Endothelial cell of umbilical vein (primary cell): ENCODE measurements at regions not wholly inside any gene's neighbourhood (a gene's known extent, or its start where the extent isn't known, plus 50 kb on each side); places are given as distances from the start of the nearest gene placed in this dataset.

ENCODE experiments used
- BruUV-seq: library from RNA; stranded (reverse); fragments of 400-500 nt; replicated peaks from 2 replicates; lab custom pipeline; 2021; lab: Mats Ljungman, UMichigan
- CTCF ChIA-PET: fragments of 300-600, 350-600 bp; sonication (Branson Sonifier 250); formaldehyde crosslinking; loops from one replicate; lab custom pipeline; 2021; ENCODE audit warnings: antibody characterized with exemption, inconsistent platforms; lab: Charles Lee
- POLR2A ChIA-PET: fragments of 300-600, 350-600 bp; sonication (Branson Sonifier 250); formaldehyde crosslinking; loops from one replicate; lab custom pipeline; 2021; ENCODE audit warnings: antibody characterized with exemption, inconsistent platforms; lab: Charles Lee
- DNase-seq: peaks from one replicate; pipeline ENCODE4 v3.0.0-alpha.2; 2011; ENCODE audit warnings: low read depth, low spot score
- FAIRE-seq: peaks from 2 replicates; lab custom pipeline; 2011; peaks lifted over from hg19 to GRCh38; lab: Jason Lieb, UNC
- H2AFZ ChIP-seq: 2 replicates; pipeline ENCODE4 v1.6.0; 2012; ENCODE audit warnings: low read depth, low read length, control low read depth, inconsistent platforms
- H3K27ac ChIP-seq: 2 replicates; pipeline ENCODE4 v1.5.1; 2011; ENCODE audit warnings: low read depth, mild to moderate bottlenecking, control low read depth, low read length, moderate library complexity; ENCODE audit not compliant: insufficient read depth
- H3K27me3 ChIP-seq, 2 experiments: 2 replicates each; pipeline versions ENCODE4 v1.6.0 to v1.6.1; 2011; ENCODE audit warnings: low read length in 2 of 2, mixed read lengths in 1 of 2; ENCODE audit not compliant: control insufficient read depth in 2 of 2, insufficient read depth in 2 of 2
- H3K36me3 ChIP-seq, 2 experiments: 2 replicates in 1 of 2; 3 replicates in 1 of 2; pipeline ENCODE4 v1.5.1; 2011; ENCODE audit warnings: low read length in 2 of 2, mild to moderate bottlenecking in 1 of 2, moderate library complexity in 1 of 2; ENCODE audit not compliant: control insufficient read depth in 2 of 2, insufficient read depth in 2 of 2; ENCODE audit errors: extremely low read depth in 1 of 2
- H3K4me1 ChIP-seq: 3 replicates; pipeline ENCODE4 v1.5.1; 2011; ENCODE audit warnings: mild to moderate bottlenecking, low read length; ENCODE audit not compliant: control insufficient read depth, insufficient read depth; ENCODE audit errors: extremely low read depth
- H3K4me2 ChIP-seq: 2 replicates; pipeline ENCODE4 v1.6.1; 2011; ENCODE audit warnings: low read length, control low read depth, mixed read lengths; ENCODE audit not compliant: insufficient read depth
- H3K4me3 ChIP-seq, 3 experiments: fragments of 200-600 bp in 1 of 3; sonication (generic), shearing (Covaris generic) in 1 of 3; replicated peaks in 1 of 3; 2 replicates each; pipeline ENCODE4 v1.5.1; 2011 to 2016; ENCODE audit warnings: control low read depth in 3 of 3, low read length in 3 of 3, mild to moderate bottlenecking in 2 of 3, inconsistent platforms in 1 of 3, low read depth in 1 of 3, moderate library complexity in 1 of 3; ENCODE audit not compliant: insufficient read depth in 1 of 3
- H3K79me2 ChIP-seq: 2 replicates; pipeline ENCODE4 v1.6.0; 2012; ENCODE audit warnings: low read length, inconsistent platforms; ENCODE audit not compliant: control insufficient read depth, insufficient read depth
- H3K9ac ChIP-seq: replicated peaks from 2 replicates; pipeline ENCODE3; 2011; ENCODE audit warnings: low read length, control low read depth; ENCODE audit not compliant: insufficient read depth; ENCODE audit errors: extremely low read depth
- H3K9me1 ChIP-seq: replicated peaks from 3 replicates; pipeline ENCODE4 v1.6.0; 2011; ENCODE audit warnings: mild to moderate bottlenecking, low read length; ENCODE audit not compliant: control insufficient read depth, insufficient read depth; ENCODE audit errors: extremely low read depth
- H3K9me3 ChIP-seq: replicated peaks from 2 replicates; pipeline ENCODE4 v1.5.1; 2012; ENCODE audit warnings: low read length, inconsistent platforms; ENCODE audit not compliant: control insufficient read depth, insufficient read depth
- H4K20me1 ChIP-seq: replicated peaks from 2 replicates; pipeline ENCODE3; 2011; ENCODE audit warnings: mild to moderate bottlenecking, low read length; ENCODE audit not compliant: control insufficient read depth, insufficient read depth; ENCODE audit errors: extremely low read depth
- EZH2 ChIP-seq: IDR thresholded peaks from 2 replicates; pipeline ENCODE4 v1.6.1; 2012; ENCODE audit warnings: borderline replicate concordance, low read depth, mild to moderate bottlenecking, moderate library complexity, low read length, inconsistent platforms; ENCODE audit not compliant: severe bottlenecking
- FOS ChIP-seq: IDR thresholded peaks from 2 replicates; pipeline ENCODE4 v1.6.1; 2011; ENCODE audit warnings: mild to moderate bottlenecking, low read length, moderate library complexity, borderline replicate concordance; ENCODE audit not compliant: insufficient read depth
- GATA2 ChIP-seq: IDR thresholded peaks from 2 replicates; pipeline ENCODE4 v1.7.0; 2011; ENCODE audit warnings: low read depth, mild to moderate bottlenecking, moderate library complexity, mixed read lengths, low read length; ENCODE audit not compliant: insufficient read length, insufficient read depth
- JUN ChIP-seq: IDR thresholded peaks from 2 replicates; pipeline ENCODE4 v1.6.1; 2011; ENCODE audit warnings: borderline replicate concordance, low read depth; ENCODE audit not compliant: insufficient read length, insufficient read depth
- MYC ChIP-seq: IDR thresholded peaks from one replicate; pipeline ENCODE4 v1.6.1; 2011; ENCODE audit warnings: mild to moderate bottlenecking, low read depth, low read length
- POLR2A ChIP-seq: IDR thresholded peaks from 2 replicates; pipeline ENCODE4 v1.6.1; 2012; ENCODE audit warnings: low read depth, mild to moderate bottlenecking, control low read depth, low read length
- POLR2AphosphoS5 ChIP-seq: IDR thresholded peaks from 2 replicates; pipeline ENCODE4 v1.6.1; 2012; ENCODE audit warnings: low read depth, mild to moderate bottlenecking, control low read depth, low read length, moderate library complexity; ENCODE audit not compliant: insufficient read depth
- dilution Hi-C: fragments of 300-500 bp; cut with MboI; formaldehyde crosslinking; loops from one replicate; pipeline ENCODE4 v1.15.0; 2019; ENCODE audit warnings: low sequenced_read_pairs; ENCODE audit not compliant: extremely low pct_ligation_motif_present
- intact Hi-C: fragments of 100-400 bp; cut with micrococcal nuclease; formaldehyde crosslinking; loops from one replicate; pipeline ENCODE4 v1.10.0; 2022
- TF ChIP-seq, protein P1 (sequence below), 2 donors: IDR thresholded peaks; 1 replicate in 1 of 2; 2 replicates in 1 of 2; pipeline ENCODE4 v1.5.1; 2011; ENCODE audit warnings: low read length in 2 of 2, mild to moderate bottlenecking in 2 of 2, moderate library complexity in 2 of 2, control low read depth in 1 of 2, inconsistent platforms in 1 of 2, low read depth in 1 of 2; ENCODE audit not compliant: insufficient read depth in 1 of 2; ENCODE audit errors: extremely low read depth in 1 of 2
- TF ChIP-seq, protein P2 (sequence below): IDR thresholded peaks from 2 replicates; pipeline ENCODE4 v1.6.1; 2011; ENCODE audit not compliant: insufficient read depth, insufficient read length

DNA sequence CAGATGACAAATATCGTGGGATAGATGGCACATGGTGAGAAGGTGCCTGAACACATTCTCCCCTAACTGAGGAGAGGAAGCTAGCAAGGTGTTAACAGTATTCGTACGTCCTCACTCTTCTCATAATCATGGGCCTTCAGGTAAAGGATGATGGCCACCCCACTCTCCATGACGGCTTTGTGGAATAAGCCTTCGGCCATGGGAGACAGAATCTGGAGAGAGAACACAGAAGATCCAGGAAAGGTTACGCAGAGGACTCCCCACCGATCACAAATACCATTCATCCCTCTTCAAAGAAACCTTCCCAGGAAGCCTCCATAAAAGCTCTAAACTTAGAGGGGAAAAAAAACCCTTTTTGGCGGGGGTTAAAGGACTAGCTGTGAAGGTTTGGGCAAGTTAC is 189.9 kb downstream of the BCR start:
- BruUV-seq, result no TSS peak
- ChIA-PET CTCF (interaction anchor here (2.2 kb wide), 1 partner anchor 16 kb away, joined by 8 read pairs; no protein-coding TSS in a partner anchor), POLR2A (interaction anchor here (0.7 kb wide), 1 partner anchor 465 kb away, joined by 3 read pairs; no protein-coding TSS in a partner anchor)
- Histone ChIP-seq H3K9me3 (no peaks in the 10 kb centered on the region), H3K9me1 (no peaks in the 10 kb centered on the region), H3K9ac (no peak overlapping the region), H3K4me2 (no peak overlapping the region), H3K36me3 (no peaks in the 10 kb centered on the region), H3K27ac (no peak overlapping the region), H3K27me3 (peaks cover 24% of the 10 kb centered on the region in 2 experiments), H3K79me2 (no peaks in the 10 kb centered on the region), H4K20me1 (no peaks in the 10 kb centered on the region), H3K4me1 (no peaks in the 10 kb centered on the region), H3K4me3 (no peak overlapping the region), H2AFZ (no peak overlapping the region)
- TF ChIP-seq EZH2 (no peak), FOS (no peak), GATA2 (no peak), JUN (no peak), POLR2A (no peak), MYC (no peak), POLR2AphosphoS5 (no peak)
- TF ChIP-seq, protein P1, sequence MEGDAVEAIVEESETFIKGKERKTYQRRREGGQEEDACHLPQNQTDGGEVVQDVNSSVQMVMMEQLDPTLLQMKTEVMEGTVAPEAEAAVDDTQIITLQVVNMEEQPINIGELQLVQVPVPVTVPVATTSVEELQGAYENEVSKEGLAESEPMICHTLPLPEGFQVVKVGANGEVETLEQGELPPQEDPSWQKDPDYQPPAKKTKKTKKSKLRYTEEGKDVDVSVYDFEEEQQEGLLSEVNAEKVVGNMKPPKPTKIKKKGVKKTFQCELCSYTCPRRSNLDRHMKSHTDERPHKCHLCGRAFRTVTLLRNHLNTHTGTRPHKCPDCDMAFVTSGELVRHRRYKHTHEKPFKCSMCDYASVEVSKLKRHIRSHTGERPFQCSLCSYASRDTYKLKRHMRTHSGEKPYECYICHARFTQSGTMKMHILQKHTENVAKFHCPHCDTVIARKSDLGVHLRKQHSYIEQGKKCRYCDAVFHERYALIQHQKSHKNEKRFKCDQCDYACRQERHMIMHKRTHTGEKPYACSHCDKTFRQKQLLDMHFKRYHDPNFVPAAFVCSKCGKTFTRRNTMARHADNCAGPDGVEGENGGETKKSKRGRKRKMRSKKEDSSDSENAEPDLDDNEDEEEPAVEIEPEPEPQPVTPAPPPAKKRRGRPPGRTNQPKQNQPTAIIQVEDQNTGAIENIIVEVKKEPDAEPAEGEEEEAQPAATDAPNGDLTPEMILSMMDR (IDR thresholded peaks at IDR 0.05; ENCODE audit: extremely low read depth in 1 of 2, insufficient read depth in 1 of 2, low read depth in 1 of 2, low read length in 2 of 2), result no peak
- TF ChIP-seq, protein P2, sequence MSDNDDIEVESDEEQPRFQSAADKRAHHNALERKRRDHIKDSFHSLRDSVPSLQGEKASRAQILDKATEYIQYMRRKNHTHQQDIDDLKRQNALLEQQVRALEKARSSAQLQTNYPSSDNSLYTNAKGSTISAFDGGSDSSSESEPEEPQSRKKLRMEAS, result no peak
- dilution Hi-C loops (no loop called here), intact Hi-C loops (no loop called here)
- no peak for FAIRE-seq
- DNase-seq, result no peak
